AML-193 (cell line): ENCODE measurements at regions not wholly inside any gene's neighbourhood (a gene's known extent, or its start where the extent isn't known, plus 50 kb on each side); places are given as distances from the start of the nearest gene placed in this dataset.
"Not testable (repeated sequence)": the region's sequence is repeated elsewhere in the genome, so short reads cannot be mapped to it uniquely, and the experiment has no call there.

Experiments used
- DNase-seq, 2 experiments: peaks; one replicate each; lab custom pipeline; 2025; lab: John Stamatoyannopoulos, UW

DNA sequence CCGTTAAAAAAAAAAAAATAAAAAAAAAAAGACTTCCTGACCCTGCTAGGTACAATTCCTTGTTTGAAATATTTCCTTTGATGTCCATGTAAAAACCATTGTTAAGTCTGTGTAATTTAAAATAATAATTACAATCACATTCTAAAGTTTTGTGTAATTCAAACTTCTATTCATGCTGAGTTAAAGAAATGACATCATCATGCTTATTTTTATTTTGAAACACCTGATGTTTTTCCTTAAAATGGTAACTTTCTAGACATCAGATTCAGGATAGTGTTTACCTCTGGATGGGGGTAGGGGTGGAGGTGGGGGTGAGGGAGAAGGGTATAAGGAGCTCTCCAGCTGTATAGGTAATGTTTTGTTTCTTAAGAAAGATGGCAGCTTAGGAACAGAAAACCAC is 92.8 kb downstream of the ADCYAP1 start:
- no peak for DNase-seq

DNA sequence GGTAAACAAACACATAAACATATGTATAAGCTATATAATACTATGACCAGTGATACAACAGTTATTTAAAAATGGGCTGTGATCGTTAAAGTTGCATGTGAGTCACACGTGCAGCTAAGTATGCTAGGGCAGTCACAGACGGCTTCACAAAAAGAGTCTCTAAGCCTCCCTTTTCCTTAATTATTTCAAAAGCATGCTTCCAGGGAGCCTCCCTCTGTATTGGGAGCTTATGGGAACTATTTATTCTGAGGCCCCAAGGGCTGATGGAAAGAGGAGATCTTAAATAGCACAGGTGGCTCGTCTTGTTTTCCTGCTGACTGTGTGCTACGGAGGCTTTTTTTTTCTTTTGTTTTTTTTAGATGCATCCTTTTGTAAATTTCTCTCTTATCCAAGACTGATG is 94.3 kb downstream of the ADCYAP1 start:
- DNase-seq = no peak

GRCh38 chr18:1002653-1003178 is 98.0 kb downstream of the ADCYAP1 start:
- no peak for DNase-seq

DNA sequence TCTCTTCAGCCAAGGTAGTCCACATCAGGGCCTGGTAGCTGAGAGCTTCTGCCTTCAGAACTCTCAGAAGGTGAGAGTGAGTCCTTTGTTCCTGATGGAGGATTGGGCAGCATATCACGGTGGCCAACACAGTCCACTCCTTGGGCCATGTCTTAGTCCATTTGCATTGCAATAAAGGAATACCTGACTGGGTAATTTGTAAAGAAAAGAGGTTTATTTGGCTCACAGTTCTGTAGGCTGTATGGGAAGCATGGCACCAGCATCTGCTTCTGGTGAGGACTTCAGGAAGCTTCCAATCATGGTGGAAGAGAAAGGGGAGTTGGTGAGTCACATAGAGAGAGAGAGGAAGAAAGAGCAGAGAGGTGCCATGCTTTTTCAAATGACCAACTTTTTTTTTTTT is 98.8 kb downstream of the ADCYAP1 start:
- no peak for DNase-seq

DNA sequence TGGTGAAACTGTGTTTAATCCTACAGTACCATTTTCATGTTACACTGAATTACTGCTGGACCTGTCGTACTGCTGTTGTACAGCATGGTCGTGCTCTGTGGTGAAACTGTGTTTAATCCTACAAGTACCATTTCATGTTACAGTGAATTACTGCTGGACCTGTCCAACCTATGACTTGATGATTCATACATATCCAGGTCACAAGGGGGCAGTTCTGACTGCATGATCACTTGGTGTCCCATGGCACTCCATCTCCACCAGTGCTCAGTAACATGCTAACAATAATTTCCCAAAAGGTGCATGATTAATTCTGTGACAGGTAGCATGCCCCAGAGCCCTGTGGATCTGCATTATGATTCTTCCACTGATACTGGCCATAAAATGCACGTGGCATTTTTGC is 101.6 kb downstream of the ADCYAP1 start:
- DNase-seq = no peak

DNA sequence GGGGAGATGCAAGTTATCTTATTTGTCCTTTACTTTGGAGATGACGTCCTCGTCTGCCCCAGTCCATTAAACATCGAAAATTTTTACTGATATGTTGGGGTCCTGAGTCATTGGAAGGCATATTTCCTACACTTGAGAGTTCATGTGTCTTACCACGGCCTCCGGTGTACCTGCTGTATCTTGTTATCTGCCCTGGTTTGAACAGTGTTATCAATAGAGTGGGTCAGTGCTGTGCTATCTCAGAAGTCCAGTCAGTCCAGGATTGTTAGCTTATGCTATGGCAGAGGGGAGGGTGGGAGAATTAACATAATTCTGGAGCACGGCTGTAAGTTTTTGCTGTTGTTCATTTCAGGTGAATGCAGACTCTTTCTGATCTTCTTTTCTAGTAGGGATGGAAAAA is 102.3 kb downstream of the ADCYAP1 start:
- no peak for DNase-seq

GRCh38 chr18:1011349-1011748 is 106.7 kb downstream of the ADCYAP1 start:
- no peak for DNase-seq

DNA sequence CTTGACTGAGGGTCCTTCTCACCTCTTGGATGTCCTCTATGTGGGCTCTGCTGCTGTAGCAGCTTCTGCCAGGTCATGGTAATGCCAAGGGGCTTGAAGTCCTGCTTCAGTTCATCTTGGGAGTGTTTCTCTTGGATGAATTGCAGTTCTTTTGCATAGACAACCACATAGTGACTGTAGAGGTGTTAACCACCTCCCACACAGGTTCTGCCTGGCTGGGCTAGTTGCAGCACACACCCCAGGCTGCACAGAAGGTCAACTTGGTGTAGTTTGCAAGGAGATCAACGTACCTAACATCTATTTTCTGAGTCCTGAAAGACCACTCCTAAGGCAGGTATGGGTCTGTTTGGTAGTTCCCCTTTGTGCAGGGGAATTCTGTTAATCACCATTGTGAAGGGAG is 108.1 kb downstream of the ADCYAP1 start:
- no peak for DNase-seq

GRCh38 chr18:1013951-1014350 is 109.3 kb downstream of the ADCYAP1 start:
- DNase-seq = no peak

- DNase-seq = no peak
Measured at GRCh38 chr18:1014509-1014908, 109.8 kb downstream of the ADCYAP1 start.

DNA sequence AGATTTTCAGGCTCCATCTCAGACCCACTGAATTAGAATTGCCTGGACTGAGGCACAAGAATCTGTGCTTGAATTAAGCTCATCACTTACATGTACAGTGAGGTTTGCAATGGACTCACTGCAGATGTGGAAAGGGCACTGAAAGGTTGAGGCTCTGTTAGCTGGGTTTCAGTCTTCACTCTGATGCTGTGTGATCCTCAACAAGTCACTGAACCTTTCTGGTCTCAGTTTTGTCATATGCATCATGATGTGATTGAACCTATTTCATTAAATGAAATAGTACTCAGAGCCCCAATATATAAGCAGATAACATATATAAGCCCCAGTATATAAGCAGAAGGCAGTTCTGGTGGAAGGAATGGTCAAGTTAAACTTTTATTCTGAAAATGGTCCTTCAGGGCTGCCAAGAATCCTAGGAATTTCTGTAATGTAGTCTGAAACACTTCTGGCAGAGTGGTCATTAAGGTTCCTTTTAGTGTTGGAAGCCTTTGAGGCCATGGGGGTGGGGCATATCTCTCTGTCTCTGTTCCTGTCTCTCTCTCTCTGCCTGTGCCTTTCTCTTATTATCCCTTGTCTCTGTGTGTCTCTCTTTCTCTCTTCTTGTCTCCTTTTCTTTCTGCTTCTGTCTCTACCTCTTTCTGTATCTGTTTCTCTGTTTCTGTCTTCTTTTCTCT is 110.4 kb downstream of the ADCYAP1 start:
- no peak for DNase-seq

- no peak for DNase-seq
Measured at GRCh38 chr18:1015777-1016176, 111.1 kb downstream of the ADCYAP1 start.

DNA sequence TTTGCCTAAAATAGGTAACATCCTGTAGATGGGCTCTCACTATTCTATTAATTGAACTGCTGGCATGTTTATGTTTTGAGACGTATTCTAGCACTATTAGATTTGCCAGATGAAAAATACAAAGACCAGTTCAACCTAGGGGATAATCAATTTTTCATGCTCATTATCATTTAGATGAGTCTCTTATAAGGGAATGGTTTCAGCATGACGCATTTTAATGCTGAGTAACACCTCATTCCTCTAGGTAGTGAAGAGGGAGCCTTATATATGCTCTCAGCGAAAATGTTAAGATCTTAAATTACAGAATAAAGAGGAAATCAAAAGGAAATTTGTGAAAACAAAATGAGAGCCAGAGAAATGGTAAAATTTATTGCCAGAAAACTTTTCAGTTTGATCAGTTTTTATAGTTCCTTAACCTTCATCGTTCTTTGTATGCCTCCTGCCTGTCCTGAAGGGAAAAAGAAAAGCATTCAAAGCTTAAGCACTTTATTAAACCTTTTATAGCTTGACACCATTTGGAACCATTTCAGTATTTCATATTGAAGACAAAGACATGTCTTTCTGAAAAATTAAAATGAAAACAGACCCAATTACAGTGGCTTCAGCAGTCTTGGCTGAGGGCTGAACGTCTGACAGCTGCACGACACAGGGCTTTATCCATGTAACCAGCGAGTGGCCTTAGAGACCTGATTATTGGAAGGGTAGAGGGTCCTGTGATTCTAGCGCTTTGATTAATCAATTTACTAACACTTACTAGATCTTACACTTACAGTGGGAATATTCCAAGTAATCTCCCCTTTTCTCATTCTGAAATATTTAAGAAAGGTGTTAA is 112.8 kb downstream of the ADCYAP1 start:
- no peak for DNase-seq

DNA sequence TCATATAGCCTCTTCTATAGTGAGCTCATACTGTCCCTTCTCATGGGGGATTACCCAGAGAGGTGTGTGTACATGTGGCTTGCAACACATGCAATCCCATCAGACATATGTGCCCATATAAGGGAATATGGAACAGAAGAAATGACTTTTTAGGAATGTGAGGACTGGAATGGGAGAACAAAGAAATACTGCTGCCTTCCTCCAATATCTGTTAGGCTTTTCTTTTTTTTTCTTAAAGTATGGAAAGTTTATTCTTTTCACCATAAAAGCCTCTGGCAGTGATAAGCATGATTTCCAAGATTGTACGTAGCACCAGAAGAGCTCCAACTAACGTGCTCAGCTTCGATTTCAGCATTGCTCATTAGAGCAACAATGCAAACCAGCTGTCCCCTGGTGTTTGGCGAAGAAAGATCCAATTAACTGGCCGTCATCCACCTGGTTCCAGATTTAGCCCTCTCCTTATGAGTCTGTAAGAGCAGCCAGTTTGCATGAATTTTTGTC is 113.6 kb downstream of the ADCYAP1 start:
- DNase-seq = no peak

- no peak for DNase-seq
Measured at GRCh38 chr18:1019191-1019590, 114.5 kb downstream of the ADCYAP1 start.

DNA sequence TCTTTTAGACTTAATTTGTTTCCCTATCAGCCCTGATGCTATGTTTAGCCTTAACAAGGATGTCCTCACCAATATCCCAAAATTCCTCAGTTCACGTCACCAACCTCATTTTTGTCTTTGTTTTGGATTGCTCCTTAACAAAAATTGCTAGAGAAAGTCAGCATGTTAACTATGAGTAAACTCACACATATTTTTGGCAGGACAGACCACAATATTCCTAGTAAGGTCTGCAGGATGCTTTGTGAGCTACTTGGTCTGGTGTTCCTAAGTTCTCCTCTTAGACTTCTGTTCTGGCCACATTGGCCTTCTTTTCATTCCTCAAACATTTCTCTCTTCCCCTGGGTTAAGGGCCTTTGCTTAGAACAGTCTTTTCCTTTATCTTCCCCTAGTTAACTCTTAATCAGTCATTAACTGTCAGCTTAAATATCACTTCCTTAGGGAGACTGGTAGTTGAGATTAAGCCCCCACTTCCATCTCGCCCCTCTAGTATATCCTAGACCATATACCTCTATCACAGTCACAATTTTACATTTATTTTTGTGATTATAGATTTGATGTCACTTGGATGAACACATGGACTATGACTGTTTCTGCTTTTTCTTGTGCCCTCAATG is 116.2 kb downstream of the ADCYAP1 start:
- DNase-seq = no peak

DNA sequence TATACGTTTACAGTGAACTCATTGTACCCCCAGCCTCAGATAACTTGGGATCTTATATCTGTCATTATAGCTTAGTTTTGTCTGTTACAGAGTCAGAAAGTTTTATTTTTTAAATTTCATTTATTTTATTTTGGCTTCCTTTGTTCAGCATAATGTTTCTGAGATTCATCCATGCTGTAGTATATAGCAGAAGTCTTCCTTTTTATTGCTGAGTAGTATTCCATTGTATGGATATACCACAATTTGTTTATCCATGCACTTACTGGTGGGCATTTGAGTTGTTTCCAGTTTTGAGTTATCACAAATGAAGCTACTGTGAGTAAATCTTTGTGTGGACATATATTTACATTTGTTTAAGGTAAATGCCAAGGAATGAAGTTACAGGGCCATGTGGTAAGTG is 122.3 kb downstream of the ADCYAP1 start:
- no peak for DNase-seq

GRCh38 chr18:1033092-1033491 is 128.4 kb downstream of the ADCYAP1 start:
- DNase-seq = not testable (repeated sequence)

DNA sequence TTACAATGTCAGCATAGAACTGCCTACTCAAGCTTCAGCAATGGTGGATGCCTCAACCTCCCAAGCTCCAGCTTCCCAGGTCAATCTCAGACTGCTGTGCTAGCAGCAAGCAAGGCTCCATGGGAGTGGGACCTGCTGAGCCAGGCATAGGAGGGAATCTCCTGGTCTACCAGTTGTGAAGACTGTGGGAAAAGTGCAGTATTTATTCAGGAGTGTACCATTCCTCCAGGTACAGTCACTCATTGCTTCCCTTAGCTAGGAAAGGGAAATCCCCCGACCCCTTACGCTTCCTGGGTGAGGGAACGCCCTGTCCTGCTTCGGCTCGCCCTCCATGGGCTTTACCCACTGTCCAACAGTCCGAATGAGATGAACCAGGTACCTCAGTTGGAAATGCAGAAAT is 130.3 kb downstream of the ADCYAP1 start:
- DNase-seq = no peak

GRCh38 chr18:1036926-1037325 is 132.3 kb downstream of the ADCYAP1 start:
- no peak for DNase-seq

DNA sequence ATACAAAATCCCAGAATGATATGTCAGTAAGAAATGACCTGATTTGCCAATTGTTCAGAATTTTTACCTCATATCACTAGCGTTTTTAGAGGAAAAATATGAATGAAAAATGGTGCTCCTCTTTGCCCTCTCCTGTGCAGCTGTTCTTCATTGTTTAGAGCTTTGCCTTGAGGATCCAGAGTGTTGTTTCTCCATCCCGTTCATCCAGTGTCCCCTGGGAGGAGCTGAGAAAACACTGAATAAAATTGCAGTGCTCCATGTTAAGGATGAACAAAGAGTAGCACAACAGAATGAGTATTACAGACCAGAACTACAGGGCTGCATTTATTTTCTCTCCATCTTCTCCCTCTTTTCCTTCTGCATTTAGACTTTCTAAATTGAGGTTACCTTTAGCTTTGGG is 133.1 kb downstream of the ADCYAP1 start:
- no peak for DNase-seq

DNA sequence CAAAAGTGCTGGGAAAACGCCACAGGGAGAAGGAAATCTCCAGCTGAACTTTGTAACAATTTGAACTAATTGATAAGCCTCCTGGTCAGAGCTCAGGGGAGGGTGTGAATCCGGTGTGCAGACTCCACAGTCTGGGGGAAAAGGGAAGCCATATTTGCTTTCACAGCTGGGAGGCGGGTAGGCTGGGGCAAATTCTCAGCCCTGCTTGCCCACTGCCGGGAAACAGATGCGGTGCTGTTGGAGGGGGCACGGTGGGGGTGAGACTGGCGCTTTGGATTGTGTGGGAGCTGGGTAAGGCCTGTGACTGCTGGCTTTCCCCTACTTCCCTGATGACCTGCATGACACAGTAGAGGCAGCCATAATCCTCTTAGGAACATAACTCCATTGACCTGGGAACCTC is 134.8 kb downstream of the ADCYAP1 start:
- no peak for DNase-seq

GRCh38 chr18:1043039-1043438 is 138.4 kb downstream of the ADCYAP1 start:
- not testable (repeated sequence) for DNase-seq
